Ishikawa (cell line): ENCODE measurements at regions not wholly inside any gene's neighbourhood (a gene's known extent, or its start where the extent isn't known, plus 50 kb on each side); places are given as distances from the start of the nearest gene placed in this dataset.

Source experiments
- EP300 ChIP-seq: IDR thresholded peaks from 2 replicates; pipeline ENCODE4 v1.6.1; 2012; ENCODE audit warnings: borderline replicate concordance
- REST ChIP-seq: IDR thresholded peaks from 2 replicates; pipeline ENCODE4 v1.6.1; 2012; ENCODE audit warnings: low read depth, mild to moderate bottlenecking

- TF ChIP-seq EP300 (no peak), REST (no peak)
Measured at GRCh38 chr6:8172530-8172929, 70.2 kb upstream of the EEF1E1 start.
